AG04449 (cell line): ENCODE measurements at regions not wholly inside any gene's neighbourhood (a gene's known extent, or its start where the extent isn't known, plus 50 kb on each side); places are given as distances from the start of the nearest gene placed in this dataset.
"Not testable (repeated sequence)": the region's sequence is repeated elsewhere in the genome, so short reads cannot be mapped to it uniquely, and the experiment has no call there.

Source experiments
- CTCF ChIA-PET: fragments of 350-600 bp; formaldehyde crosslinking; extraction: SDS; loops from one replicate; lab custom pipeline; 2021; ENCODE audit warnings: antibody characterized with exemption; lab: Yijun Ruan, JAX
- POLR2A ChIA-PET: fragments of 400-600, 350-600 bp; formaldehyde crosslinking; extraction: SDS; loops from one replicate; lab custom pipeline; 2020; ENCODE audit warnings: antibody characterized with exemption, inconsistent platforms; lab: Yijun Ruan, JAX
- DNase-seq: peaks from one replicate; pipeline ENCODE4 v3.0.0-alpha.2; 2010; ENCODE audit warnings: low read depth, low spot score
- H3K4me3 ChIP-seq: 2 replicates; pipeline ENCODE4 v1.5.1; 2011; ENCODE audit warnings: low read depth, mild to moderate bottlenecking, control low read depth, low read length
- TF ChIP-seq, protein P1 (sequence below): IDR thresholded peaks from one replicate; pipeline ENCODE4 v1.5.1; 2011; ENCODE audit warnings: mild to moderate bottlenecking, moderate library complexity, low read length, control low read depth, inconsistent platforms; ENCODE audit not compliant: insufficient read depth; ENCODE audit errors: missing control alignments

DNA sequence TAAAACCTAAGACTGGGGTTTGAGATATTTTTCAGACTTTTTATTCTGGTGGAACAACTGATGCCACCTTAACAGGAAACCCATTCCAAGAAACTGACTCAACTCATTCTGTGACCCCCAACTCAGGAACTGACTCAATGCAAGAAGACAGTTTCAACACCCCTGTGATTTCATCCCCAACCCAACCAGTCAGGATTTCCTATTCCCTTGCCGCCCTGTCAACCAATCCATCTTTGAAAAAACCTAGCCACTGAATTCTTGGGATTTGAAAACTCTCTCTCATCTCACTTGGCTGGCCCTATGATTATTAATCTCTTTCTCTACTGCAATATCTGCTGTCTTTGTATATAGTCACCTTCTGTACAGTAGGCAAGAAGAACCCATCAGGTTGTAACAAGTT is 1211.9 kb upstream of the ATXN8OS start:
- TF ChIP-seq, protein P1, sequence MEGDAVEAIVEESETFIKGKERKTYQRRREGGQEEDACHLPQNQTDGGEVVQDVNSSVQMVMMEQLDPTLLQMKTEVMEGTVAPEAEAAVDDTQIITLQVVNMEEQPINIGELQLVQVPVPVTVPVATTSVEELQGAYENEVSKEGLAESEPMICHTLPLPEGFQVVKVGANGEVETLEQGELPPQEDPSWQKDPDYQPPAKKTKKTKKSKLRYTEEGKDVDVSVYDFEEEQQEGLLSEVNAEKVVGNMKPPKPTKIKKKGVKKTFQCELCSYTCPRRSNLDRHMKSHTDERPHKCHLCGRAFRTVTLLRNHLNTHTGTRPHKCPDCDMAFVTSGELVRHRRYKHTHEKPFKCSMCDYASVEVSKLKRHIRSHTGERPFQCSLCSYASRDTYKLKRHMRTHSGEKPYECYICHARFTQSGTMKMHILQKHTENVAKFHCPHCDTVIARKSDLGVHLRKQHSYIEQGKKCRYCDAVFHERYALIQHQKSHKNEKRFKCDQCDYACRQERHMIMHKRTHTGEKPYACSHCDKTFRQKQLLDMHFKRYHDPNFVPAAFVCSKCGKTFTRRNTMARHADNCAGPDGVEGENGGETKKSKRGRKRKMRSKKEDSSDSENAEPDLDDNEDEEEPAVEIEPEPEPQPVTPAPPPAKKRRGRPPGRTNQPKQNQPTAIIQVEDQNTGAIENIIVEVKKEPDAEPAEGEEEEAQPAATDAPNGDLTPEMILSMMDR, result no peak
- POLR2A ChIA-PET, result no interaction called here
- no peak for DNase-seq
- CTCF ChIA-PET, result no interaction called here
- no peak overlapping the region for H3K4me3 ChIP-seq

DNA sequence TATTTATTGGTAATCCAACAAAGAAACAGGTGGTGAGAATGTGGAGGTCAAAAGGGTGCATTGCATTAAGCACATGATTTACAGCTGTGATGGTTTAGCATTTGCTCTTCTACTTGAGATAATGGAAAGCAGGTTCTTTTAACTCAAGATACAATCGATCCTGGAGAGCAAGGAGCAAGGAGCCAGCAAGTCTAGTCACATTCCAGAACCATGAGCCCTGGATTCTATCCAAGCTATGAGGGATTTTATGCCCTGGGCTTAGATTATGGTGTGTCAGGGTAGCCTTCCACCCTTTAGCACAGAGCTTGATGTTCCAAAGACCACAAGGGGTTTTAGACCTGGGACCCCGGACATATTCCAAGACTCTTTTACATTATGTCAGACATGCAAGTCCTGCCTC is 1213.9 kb upstream of the ATXN8OS start:
- H3K4me3 ChIP-seq, DNase-seq, POLR2A ChIA-PET, CTCF ChIA-PET: not testable (repeated sequence)

DNA sequence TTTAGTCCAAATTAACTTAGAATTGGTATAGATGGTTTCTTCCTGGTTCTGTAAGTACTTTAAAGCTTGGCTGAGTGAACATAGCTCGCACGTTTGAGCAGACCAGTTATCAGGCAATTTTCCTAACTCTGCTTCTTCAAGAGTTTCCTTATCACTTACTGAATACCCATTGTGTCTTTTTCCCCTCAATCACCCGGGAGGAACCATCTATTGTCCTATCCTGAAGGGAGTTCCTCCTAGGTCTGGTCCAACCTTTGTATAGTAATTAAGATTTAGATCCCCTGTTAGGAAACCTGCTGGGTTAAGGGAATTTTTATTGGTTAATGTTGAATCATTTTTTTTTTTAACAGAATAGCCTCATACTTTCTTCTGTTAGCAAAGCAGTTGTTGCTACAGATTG is 1215.0 kb upstream of the ATXN8OS start:
- CTCF ChIA-PET, H3K4me3 ChIP-seq, DNase-seq, POLR2A ChIA-PET: not testable (repeated sequence)

DNA sequence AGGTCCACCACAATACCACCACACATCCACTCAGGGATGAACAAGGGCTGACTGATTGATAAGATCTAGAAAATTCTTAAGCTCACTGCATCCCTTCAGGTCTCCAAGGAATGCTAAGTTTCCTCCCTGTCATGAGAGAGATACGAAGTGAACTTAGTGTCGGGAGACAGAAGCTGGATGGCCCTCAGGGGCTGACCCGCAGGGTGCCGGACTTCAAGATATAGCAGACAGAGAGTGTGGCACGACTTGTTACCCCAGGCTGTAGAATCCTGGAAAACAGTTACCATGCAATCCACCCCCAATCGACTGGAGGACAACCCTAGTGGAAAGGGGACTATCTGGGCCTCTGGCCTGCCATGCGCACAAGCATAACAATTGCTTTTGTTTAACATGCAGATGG is 1217.5 kb upstream of the ATXN8OS start:
- POLR2A ChIA-PET, DNase-seq, H3K4me3 ChIP-seq, CTCF ChIA-PET: not testable (repeated sequence)

DNA sequence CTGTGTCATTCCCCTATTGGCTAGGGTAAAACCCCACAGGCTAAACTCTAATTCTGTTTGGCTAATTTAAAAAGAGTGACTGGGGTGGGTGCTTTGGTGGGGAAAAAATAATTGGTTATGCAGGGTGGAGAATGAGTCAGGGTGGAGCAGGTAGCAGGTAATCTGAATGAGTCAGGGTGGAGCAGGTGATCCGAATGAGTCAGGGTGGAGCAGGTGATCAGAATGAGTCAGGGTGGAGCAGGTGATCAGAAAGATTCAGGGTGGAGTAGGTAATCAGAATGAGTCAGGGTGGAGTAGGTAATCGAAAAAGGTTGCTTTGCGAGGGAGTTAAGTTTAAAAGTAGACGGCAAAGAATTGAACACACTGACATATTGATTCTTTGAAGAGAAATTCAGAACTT is 1218.8 kb upstream of the ATXN8OS start:
- TF ChIP-seq, protein P1, result no peak
- ChIA-PET POLR2A (no interaction called here), CTCF (no interaction called here)
- no peak for DNase-seq
- no peak overlapping the region for H3K4me3 ChIP-seq

DNA sequence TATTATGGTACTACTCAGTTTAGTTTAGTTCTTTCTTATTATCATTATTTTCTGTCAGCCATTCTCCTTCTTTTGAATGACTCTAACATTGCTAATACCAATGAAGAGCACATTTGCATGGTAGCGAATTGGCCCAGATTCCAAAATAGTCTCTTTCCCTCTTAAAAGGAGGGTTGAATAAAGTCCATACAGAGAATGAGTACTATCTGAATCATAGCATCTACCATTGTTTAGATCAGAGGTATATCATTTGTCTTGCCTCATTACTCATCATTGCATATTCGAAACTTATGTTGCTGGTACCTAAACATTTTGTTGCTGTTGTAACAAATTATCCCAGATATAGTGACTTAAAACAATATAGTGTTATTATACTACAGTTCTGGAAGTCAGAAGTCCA is 1235.3 kb upstream of the ATXN8OS start:
- H3K4me3 ChIP-seq, result no peak overlapping the region
- CTCF ChIA-PET, result no interaction called here
- TF ChIP-seq, protein P1, result no peak
- DNase-seq, result no peak
- POLR2A ChIA-PET, result no interaction called here

DNA sequence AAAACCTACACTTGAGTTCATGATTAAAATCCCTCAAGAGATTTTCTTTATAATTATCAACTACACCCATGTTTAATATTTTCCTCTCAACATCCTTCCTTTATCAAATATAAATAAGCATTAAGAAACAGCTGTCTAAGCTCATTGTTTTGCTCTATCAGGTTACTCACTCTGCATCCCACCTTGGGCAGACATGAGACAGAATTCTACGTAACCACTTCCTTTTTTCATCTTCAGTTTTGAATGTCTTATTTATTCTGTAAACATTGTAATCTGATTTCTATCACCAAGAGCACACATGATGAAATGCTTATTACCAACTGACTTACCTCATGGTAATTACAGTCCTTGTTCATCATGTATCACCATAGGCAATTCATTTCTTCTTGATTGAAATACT is 1256.6 kb upstream of the ATXN8OS start:
- TF ChIP-seq, protein P1, result no peak
- no peak for DNase-seq
- CTCF ChIA-PET, result no interaction called here
- POLR2A ChIA-PET, result no interaction called here
- H3K4me3 ChIP-seq, result no peak overlapping the region

DNA sequence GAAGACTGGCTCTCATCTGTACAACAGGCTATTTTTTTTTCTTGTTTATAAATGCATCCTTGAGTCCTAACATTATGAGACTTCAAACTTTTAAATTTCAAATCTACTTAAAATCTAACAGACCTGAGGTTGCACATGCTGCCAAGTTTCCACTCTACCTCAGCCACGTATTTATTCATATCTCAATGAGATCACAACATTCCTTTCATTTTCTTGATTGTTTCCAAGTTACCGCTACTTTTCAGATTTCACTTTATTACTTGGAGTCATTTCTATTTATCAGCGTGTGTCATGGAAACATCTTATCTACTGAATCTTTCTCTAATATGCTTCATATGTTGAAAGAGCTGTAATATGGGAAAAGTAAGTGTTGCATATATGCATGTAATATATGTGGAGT is 1257.5 kb upstream of the ATXN8OS start:
- DNase-seq, result no peak
- ChIA-PET CTCF (no interaction called here), POLR2A (no interaction called here)
- TF ChIP-seq, protein P1, result no peak
- no peak overlapping the region for H3K4me3 ChIP-seq
